AG09319 (cell line): ENCODE measurements at regions not wholly inside any gene's neighbourhood (a gene's known extent, or its start where the extent isn't known, plus 50 kb on each side); places are given as distances from the start of the nearest gene placed in this dataset.

Source experiments
- DNase-seq: peaks from one replicate; pipeline ENCODE4 v3.0.0-alpha.2; 2010; ENCODE audit warnings: low read depth; ENCODE audit errors: extremely low read depth
- CTCF ChIP-seq: IDR thresholded peaks from 2 replicates; pipeline ENCODE4 v1.5.1; 2011; ENCODE audit warnings: low read depth, mild to moderate bottlenecking, inconsistent platforms, low read length, moderate library complexity

- TF ChIP-seq CTCF: no peak
- no peak for DNase-seq
Measured at GRCh38 chr16:35626041-35626440, 2166.6 kb downstream of the TP53TG3F start.

DNA sequence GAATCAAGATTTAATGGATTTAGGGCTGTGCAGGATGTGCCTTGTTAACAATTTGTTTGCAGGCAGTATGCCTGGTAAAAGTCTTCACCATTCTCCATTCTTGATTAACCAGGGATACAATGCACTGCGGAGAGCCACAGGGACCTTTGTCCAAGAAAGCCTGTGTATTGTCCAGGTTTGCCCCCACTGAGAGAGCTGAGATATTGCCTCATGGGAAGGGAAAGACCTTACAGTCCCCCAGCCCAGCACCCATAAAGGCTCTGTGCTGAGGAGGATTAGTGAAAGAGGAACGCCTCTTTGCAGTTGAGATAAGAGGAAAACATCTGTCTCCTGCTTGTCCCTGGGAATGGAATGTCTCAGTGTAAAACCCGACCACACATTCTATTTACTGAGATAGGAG, 2169.6 kb downstream of the TP53TG3F start:
- no peak for TF ChIP-seq CTCF
- DNase-seq: no peak

- TF ChIP-seq CTCF: no peak
- DNase-seq: no peak
Measured at GRCh38 chr16:35631261-35631945, 2172.0 kb downstream of the TP53TG3F start.

- DNase-seq: no peak
Measured at GRCh38 chr16:35636480-35637230, 2177.2 kb downstream of the TP53TG3F start.

DNA sequence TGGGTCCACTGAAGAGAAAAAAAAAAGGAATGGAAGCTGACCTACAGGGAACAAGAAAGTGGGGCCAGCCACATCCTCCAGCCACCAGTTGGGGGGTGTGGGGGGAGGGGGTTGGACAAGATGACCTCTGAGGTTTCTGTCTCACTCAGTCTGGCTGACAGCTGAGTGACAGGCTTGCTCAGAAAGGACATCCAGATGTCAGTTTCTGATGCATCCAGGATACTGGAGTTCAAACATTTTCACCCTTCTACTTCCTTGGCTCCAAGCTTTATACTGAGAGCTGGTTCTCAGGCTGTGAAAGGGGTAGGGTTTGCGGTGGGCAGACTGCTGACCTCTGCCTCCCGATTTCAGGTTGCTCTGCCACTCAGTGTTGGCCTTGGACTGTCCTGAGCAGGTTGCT, 2178.3 kb downstream of the TP53TG3F start:
- no peak for DNase-seq
- TF ChIP-seq CTCF: no peak

More at GRCh38 chr16:35636480-35637230, 2177.2 kb downstream of the TP53TG3F start:
- TF ChIP-seq CTCF: no peak

- no peak for TF ChIP-seq CTCF
- DNase-seq: no peak
Measured at GRCh38 chr16:35639233-35640205, 2180.1 kb downstream of the TP53TG3F start.
